Stimulated activated CD4-positive, alpha-beta T cell treated with anti-CD3 and anti-CD28 coated beads, Interleukin-12 subunit alpha, Interleukin-12 subunit beta, amount 100 ng/mL, for 48 hours (primary cell): ENCODE measurements at regions not wholly inside any gene's neighbourhood (a gene's known extent, or its start where the extent isn't known, plus 50 kb on each side); places are given as distances from the start of the nearest gene placed in this dataset.
A peak's percentile ranks its signal among the peaks of the same experiment; 100 is the strongest.
"Not testable (repeated sequence)": the region's sequence is repeated elsewhere in the genome, so short reads cannot be mapped to it uniquely, and the experiment has no call there.

Source experiments
- DNase-seq, 3 donors: peaks; one replicate each; pipeline ENCODE4 v3.0.0-alpha.2; 2020; ENCODE audit warnings: low read depth in 2 of 3, low spot score in 1 of 3

GRCh38 chr3:115204475-115204874, 57.4 kb upstream of the ZBTB20 start:
- no peak for DNase-seq

- DNase-seq: no peak
These were observed 61.1 kb upstream of the ZBTB20 start for GRCh38 chr3:115208066-115208750.

GRCh38 chr3:115211810-115212492, 64.9 kb upstream of the ZBTB20 start:
- no peak for DNase-seq

- DNase-seq: no peak
These were observed 65.5 kb upstream of the ZBTB20 start for GRCh38 chr3:115212615-115213014.

- not testable (repeated sequence) for DNase-seq
These were observed 66.0 kb upstream of the ZBTB20 start for GRCh38 chr3:115213052-115213451.

GRCh38 chr3:115217292-115217677, 70.2 kb upstream of the ZBTB20 start:
- no peak for DNase-seq

GRCh38 chr3:115217678-115218451, 70.8 kb upstream of the ZBTB20 start:
- peak in 1 of 3 donors; percentile 14 for DNase-seq

- no peak for DNase-seq
These were observed 71.8 kb upstream of the ZBTB20 start for GRCh38 chr3:115218859-115219258.

- DNase-seq: no peak
These were observed 77.6 kb upstream of the ZBTB20 start for GRCh38 chr3:115224687-115225086.

GRCh38 chr3:115226844-115227445, 79.9 kb upstream of the ZBTB20 start:
- DNase-seq: no peak

- DNase-seq: no peak
These were observed 80.4 kb upstream of the ZBTB20 start for GRCh38 chr3:115227461-115227860.

GRCh38 chr3:115228266-115228665, 81.2 kb upstream of the ZBTB20 start:
- no peak for DNase-seq

GRCh38 chr3:115232167-115232566, 85.1 kb upstream of the ZBTB20 start:
- no peak for DNase-seq

GRCh38 chr3:115233021-115233420, 85.9 kb upstream of the ZBTB20 start:
- no peak for DNase-seq

- DNase-seq: no peak
These were observed 89.4 kb upstream of the ZBTB20 start for GRCh38 chr3:115236496-115236895.

- no peak for DNase-seq
These were observed 92.6 kb upstream of the ZBTB20 start for GRCh38 chr3:115239717-115240116.

- no peak for DNase-seq
These were observed 97.3 kb upstream of the ZBTB20 start for GRCh38 chr3:115244350-115244749.

GRCh38 chr3:115245438-115245837, 98.3 kb upstream of the ZBTB20 start:
- no peak for DNase-seq

GRCh38 chr3:115245899-115246298, 98.8 kb upstream of the ZBTB20 start:
- no peak for DNase-seq

GRCh38 chr3:115246461-115247020, 99.5 kb upstream of the ZBTB20 start:
- no peak for DNase-seq

- DNase-seq: no peak
These were observed 101.2 kb upstream of the ZBTB20 start for GRCh38 chr3:115248274-115248673.
